ENCODE measurements at regions not wholly inside any gene's neighbourhood (a gene's known extent, or its start where the extent isn't known, plus 50 kb on each side); places are given as distances from the start of the nearest gene placed in this dataset.

GRCh38 chr20:48180618-48181017 lies 395.3 kb upstream of the SULF2 start:
- no peak for DNase-seq (ENCODE audit: low read depth)

- DNase-seq (ENCODE audit: low read depth): no peak
Measured at GRCh38 chr20:48180024-48180423, 394.7 kb upstream of the SULF2 start.

- no peak for DNase-seq (ENCODE audit: low read depth)
Measured at GRCh38 chr20:48178633-48179032, 393.4 kb upstream of the SULF2 start.

- DNase-seq (ENCODE audit: low read depth): no peak
Measured at GRCh38 chr20:48177058-48177457, 391.8 kb upstream of the SULF2 start.

- DNase-seq (ENCODE audit: low read depth): no peak
Measured at GRCh38 chr20:48176139-48176538, 390.9 kb upstream of the SULF2 start.

GRCh38 chr20:48175261-48175660 lies 390.0 kb upstream of the SULF2 start:
- no peak for DNase-seq (ENCODE audit: low read depth)

- DNase-seq (ENCODE audit: low read depth): no peak
Measured at GRCh38 chr20:48172357-48172702, 387.0 kb upstream of the SULF2 start.

- DNase-seq (ENCODE audit: low read depth): no peak
Measured at GRCh38 chr20:48171626-48172356, 386.5 kb upstream of the SULF2 start.

- no peak for DNase-seq (ENCODE audit: low read depth)
Measured at GRCh38 chr20:48171071-48171470, 385.8 kb upstream of the SULF2 start.

- no peak for DNase-seq (ENCODE audit: low read depth)
Measured at GRCh38 chr20:48170625-48171024, 385.3 kb upstream of the SULF2 start.

- no peak for DNase-seq (ENCODE audit: low read depth)
Measured at GRCh38 chr20:48169650-48170225, 384.5 kb upstream of the SULF2 start.

- no peak for DNase-seq (ENCODE audit: low read depth)
Measured at GRCh38 chr20:48166082-48166835, 381.0 kb upstream of the SULF2 start.

GRCh38 chr20:48165401-48165685 lies 380.1 kb upstream of the SULF2 start:
- no peak for DNase-seq (ENCODE audit: low read depth)

- DNase-seq (ENCODE audit: low read depth): no peak
Measured at GRCh38 chr20:48164566-48165400, 379.5 kb upstream of the SULF2 start.

GRCh38 chr20:48164034-48164433 lies 378.8 kb upstream of the SULF2 start:
- no peak for DNase-seq (ENCODE audit: low read depth)

GRCh38 chr20:48163505-48163904 lies 378.2 kb upstream of the SULF2 start:
- DNase-seq (ENCODE audit: low read depth): no peak

GRCh38 chr20:48162621-48163020 lies 377.3 kb upstream of the SULF2 start:
- no peak for DNase-seq (ENCODE audit: low read depth)

GRCh38 chr20:48159145-48160008 lies 374.1 kb upstream of the SULF2 start:
- no peak for DNase-seq (ENCODE audit: low read depth)

- DNase-seq (ENCODE audit: low read depth): no peak
Measured at GRCh38 chr20:48158014-48158413, 372.7 kb upstream of the SULF2 start.

- no peak for DNase-seq (ENCODE audit: low read depth)
Measured at GRCh38 chr20:48156951-48157700, 371.8 kb upstream of the SULF2 start.

GRCh38 chr20:48156521-48156920 lies 371.2 kb upstream of the SULF2 start:
- no peak for DNase-seq (ENCODE audit: low read depth)

All from fibroblast of the conjunctiva (primary cell).